HG03064 (cell line): ENCODE measurements at regions not wholly inside any gene's neighbourhood (a gene's known extent, or its start where the extent isn't known, plus 50 kb on each side); places are given as distances from the start of the nearest gene placed in this dataset.
"Not testable (repeated sequence)": the region's sequence is repeated elsewhere in the genome, so short reads cannot be mapped to it uniquely, and the experiment has no call there.

Experiments used
- ATAC-seq: cut with Tn5 transposase; IDR thresholded peaks from one replicate; pipeline ENCODE4 v1.9.1; 2021; ENCODE audit warnings: low read depth; ENCODE audit not compliant: unreplicated experiment

GRCh38 chr3:28028554-28028953 lies 212.9 kb upstream of the CMC1 start:
- no peak for ATAC-seq

DNA sequence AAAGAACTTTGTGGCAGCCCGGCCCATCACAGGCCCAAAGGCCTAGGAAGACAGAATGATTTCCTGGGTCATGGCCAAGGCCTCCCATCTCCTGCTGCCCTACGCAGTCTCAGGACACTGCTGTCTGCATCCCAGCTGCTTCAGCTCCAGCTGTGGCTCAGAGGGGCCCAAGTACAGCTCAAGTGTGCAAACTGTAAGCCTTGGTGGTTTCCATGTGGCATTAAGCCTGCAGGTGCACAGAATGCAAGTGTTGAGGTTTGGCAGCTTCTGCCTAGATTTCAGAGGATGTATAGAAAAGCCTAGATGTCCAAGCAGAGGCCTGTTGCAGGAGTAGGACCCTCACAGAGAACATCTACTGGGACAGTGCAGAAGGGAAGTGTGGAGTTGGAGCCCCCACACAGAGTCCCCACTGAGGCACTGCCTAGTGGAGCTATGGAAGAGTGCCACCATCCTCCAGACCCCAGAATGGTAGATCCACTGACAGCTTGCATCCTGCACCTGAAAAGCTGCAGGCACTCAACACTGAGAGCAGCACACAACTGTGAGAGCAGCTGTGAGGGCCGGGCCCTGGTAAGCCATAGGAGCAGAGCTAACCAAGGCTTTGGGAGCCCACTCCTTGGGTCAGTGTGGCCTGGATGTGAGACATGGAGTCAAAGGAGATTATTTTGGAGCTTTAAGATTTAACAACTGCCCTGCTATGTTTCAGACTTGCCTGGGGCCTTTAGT lies 208.2 kb upstream of the CMC1 start:
- no peak for ATAC-seq

GRCh38 chr3:28036599-28037575 lies 204.5 kb upstream of the CMC1 start:
- ATAC-seq, result no peak

GRCh38 chr3:28039234-28039633 lies 202.2 kb upstream of the CMC1 start:
- no peak for ATAC-seq

DNA sequence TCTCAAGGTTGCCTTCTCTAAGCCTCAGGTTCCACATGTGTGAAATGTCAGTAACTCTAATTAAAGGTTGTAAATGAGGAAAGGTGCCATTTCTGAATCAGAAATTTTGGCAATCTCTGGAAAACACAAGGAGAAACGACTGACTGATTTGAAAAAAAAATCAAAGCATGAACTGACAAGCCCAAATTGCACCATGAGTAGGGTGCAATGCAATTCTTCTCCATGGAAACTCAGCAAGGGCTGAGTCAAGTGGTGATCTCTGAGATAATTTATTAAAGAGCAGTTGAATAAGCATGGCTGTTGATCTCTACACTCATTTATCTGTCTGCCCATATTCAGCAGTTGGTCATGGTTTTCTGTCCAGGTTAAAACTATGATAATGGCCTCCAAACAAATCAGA lies 201.6 kb upstream of the CMC1 start:
- no peak for ATAC-seq

- no peak for ATAC-seq
These were observed 199.3 kb upstream of the CMC1 start for GRCh38 chr3:28042095-28042635.

- ATAC-seq, result no peak
These were observed 198.7 kb upstream of the CMC1 start for GRCh38 chr3:28042707-28043106.

DNA sequence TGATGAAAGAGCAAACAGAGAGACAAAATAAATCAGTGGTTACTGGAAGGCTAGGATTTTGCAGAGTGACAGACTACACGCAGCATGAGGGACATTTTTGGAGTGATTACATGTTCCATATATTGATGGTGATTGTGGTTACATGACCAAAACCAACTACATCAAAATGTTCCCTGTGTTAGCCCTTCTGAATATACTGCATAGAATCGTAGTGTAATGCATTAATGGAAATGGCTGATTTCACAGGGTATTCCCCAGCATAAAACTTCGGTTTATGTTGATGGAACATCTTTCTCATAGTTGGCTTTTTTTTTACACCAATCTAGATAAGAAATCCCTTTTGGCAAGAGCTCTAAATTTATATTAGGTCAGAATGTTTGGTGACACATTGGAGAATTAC lies 191.3 kb upstream of the CMC1 start:
- no peak for ATAC-seq

GRCh38 chr3:28050885-28051284 lies 190.5 kb upstream of the CMC1 start:
- ATAC-seq, result no peak

DNA sequence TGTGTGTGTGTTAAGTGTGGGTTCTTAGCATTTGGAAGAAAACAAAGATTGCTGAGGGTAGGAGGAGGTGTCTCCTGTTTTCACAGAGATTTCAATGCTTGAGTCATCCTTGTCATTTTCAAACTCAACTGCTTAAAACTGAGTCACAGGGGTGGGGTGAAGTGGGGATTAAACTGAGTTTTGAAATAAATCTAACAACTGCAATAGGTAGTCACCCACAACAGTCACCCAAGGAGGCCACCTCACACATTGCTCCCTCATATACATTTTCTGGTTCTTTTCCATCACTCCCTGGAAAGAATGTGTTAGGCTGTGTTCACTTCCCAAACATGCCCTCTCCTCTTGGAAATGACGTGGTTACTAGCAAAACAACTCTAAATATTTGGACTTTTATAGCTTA lies 187.7 kb upstream of the CMC1 start:
- no peak for ATAC-seq

DNA sequence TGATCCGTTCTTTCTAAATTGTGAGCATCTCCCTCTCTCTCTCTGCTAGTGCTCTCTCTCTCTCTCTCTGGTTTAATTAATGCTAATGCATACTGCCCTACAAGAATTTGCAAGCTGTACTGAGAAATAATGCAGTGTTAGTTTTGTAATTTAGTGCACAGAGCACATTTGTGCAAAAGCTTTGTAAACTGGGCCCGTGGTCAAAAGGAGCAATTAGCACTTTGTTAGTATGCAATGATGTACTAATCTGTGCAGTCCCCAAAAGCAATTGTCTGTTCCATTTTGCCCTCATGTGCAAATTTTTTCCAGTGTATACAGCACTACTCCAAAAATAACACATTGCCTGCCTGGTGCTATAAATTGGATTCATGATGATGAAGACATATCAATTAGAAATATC lies 184.6 kb upstream of the CMC1 start:
- no peak for ATAC-seq

GRCh38 chr3:28057539-28057938 lies 183.9 kb upstream of the CMC1 start:
- no peak for ATAC-seq

DNA sequence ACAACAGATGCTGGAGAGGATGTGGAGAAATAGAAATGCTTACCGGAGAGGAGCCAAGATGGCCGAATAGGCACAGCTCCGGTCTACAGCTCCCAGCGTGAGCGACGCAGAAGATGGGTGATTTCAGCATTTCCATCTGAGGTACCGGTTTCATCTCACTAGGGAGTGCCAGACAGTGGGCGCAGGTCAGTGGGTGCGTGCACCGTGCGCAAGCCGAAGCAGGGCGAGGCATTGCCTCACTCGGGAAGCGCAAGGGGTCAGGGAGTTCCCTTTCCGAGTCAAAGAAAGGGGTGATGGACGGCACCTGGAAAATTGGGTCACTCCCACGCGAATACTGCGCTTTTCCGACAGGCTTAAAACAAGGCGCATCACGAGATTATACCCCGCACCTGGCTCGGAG lies 182.2 kb upstream of the CMC1 start:
- ATAC-seq, result not testable (repeated sequence)

GRCh38 chr3:28066020-28066419 lies 175.4 kb upstream of the CMC1 start:
- ATAC-seq, result no peak

DNA sequence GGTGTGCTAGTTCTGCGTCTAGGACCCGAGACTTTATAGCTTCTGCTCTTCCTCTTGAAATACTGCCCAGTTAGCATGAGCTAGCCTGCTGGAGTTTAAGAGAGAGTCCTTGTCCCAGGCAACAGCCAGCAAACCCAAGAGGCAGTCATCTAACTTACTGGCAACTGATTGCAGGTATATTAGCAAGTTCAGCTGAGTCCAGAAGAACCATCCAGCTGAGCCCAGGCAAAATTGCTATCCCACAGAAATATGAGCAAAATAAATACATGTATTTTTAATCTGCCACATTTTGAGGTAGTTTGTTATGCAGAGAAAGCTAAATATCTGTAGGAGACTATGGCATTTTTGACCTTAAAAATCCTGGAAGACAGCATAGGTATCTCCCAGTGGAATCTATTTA lies 174.4 kb upstream of the CMC1 start:
- ATAC-seq, result no peak

- no peak for ATAC-seq
These were observed 173.1 kb upstream of the CMC1 start for GRCh38 chr3:28068342-28068741.

DNA sequence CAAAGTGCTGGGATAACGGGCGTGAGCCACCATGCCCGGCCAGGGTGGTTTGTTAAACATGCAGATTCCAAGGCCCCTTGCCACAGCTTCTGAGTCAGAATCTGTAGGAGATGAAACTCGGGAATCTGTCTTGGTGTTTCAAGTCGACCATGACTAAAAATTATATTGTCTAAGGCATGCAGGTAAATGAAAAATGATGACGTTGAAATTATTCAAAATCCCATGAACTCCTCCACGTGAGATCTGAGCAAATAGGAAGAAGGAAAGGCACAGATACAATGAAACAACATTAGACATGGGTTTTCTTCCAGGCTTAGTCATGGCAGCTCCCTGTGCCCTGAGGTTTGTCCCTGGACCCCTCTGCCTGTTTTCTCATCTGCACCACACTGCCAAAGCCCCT lies 172.0 kb upstream of the CMC1 start:
- ATAC-seq, result no peak

- no peak for ATAC-seq
These were observed 165.2 kb upstream of the CMC1 start for GRCh38 chr3:28076246-28076645.

DNA sequence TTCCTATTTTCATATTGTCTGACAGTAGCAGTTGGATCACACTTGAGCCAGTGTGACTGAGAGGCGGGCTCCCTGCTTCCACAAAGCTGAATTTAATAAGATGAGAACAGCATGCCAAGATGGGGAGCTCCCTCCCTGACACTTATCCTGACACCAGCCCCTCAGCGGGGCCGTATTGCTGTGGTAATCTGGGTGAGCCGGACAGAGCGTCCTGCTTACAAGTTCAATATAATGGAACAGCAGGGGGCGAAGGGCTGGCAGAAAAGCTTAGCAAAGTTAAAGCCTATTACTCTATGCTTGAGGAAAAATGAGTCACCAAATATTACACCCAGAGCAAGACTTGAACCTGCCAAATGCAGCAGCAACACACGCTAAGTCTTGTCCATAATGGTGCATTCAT lies 163.8 kb upstream of the CMC1 start:
- no peak for ATAC-seq

DNA sequence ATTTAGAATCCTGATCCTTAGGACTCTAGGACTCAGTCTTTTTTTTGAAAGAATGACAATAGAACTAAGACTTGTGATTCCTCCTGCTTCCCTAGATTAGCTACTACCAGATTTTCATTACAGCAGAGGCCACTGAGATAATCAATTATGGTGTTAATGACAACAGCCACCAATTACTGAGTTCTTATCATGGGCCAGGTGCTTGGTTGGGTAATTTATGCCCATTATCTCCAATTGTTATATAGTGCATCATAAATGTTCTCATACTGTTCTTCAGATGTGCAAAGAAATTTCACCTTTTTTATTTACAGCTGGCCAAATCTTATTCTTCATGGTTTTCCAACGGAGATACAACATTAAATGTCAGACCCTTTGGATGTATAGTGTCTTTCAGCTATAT lies 162.9 kb upstream of the CMC1 start:
- ATAC-seq, result no peak

DNA sequence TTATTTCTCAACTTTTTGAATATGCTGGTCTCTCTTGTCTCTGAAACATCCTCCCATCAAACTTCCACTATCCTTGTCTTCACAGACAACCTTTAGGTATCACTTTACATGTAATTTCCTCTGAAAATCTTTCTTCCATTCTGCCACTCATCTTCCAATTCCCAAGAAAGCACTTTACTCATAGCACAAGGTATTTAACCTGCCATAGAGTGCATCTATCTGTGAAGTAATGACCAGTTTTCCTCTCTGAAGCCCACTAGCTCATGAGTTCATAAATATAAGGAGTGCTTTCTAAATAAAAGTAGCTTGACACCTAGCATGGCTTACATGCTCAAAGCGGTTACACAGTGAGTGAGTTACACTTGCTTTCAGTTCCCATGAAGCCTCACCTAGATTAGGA lies 160.7 kb upstream of the CMC1 start:
- ATAC-seq, result no peak

DNA sequence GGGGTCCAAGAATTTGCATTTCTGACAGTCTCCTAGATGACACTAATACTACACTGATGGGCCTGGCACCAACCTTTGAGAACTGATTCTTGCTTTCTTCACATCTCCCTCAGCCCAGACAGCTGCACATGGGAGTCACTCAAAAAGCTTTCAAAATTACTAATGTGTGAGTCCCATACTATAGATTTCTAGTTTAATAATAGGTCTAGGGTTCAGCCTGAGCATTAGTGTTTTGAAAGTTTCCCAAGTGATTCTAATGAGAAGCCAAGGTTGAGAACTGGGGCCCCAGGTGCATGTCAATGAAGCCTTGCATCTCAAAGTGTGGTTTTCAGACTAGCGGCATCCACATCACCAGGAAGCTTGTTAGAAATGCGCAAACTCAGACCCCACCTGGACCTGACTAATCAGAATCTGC lies 159.9 kb upstream of the CMC1 start:
- ATAC-seq, result no peak
